AG08395 (cell line): ENCODE measurements at regions not wholly inside any gene's neighbourhood (a gene's known extent, or its start where the extent isn't known, plus 50 kb on each side); places are given as distances from the start of the nearest gene placed in this dataset.

Source experiments
- DNase-seq: peaks from one replicate; pipeline ENCODE4 v3.0.0; 2012; ENCODE audit warnings: mixed read lengths, low spot score

GRCh38 chr10:3426190-3426845 is 253.7 kb upstream of the PITRM1 start:
- DNase-seq = peak; percentile 62

DNA sequence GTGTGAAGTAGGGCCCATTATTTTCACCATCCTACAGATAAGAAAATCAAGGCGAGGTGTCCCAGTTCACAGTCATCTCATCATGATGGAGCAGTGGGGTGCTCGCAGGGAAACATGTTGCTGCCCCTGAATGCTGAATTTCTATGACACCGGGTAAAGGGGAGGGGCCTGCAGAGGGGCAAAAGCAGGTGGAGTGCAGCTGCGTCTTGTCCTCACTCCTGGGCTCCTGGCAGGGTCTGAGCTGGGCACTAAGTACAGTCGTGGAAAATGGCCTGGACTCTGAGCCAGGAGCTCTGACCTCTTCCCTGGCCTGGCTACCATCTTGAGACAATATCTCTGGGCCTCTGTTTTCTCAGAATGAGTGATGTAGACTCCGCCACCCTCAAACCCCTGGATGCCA is 253.1 kb upstream of the PITRM1 start:
- DNase-seq = no peak

GRCh38 chr10:3425261-3425660 is 252.7 kb upstream of the PITRM1 start:
- no peak for DNase-seq

DNA sequence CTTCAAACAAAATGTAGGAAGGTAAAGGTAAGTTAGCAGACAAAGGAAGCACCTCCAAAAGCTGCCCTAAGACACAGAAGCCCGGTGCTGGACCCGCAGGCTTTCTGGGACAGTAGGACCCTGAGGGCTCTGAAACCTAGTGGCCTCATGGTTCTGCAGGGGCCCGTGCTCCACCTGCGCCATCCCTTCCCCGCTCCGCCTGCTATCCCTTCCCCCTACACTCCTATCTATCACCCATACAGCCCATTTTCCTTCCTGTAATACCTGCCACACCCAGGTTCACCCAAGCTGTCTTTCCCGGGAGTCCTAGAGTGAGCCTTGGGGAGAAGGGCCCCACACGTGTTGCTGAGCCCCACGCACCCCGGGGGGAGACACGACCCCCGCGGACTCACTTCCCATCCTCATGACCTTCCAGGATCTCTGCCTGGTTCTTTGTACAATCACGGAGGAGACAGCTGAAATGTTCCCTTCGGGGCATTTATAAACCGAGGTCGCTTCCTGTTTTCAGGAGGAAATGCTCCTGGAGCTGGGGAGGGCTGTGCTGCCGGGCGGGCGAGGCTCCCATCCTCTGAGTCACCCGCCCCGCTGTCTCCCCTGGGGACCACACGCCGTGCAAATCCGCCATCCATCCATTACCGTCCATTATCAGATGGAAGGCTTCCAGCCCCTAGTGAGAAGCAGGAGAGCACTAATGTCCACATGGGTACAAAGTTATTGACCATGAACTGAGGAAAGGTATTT is 251.7 kb upstream of the PITRM1 start:
- no peak for DNase-seq

- no peak for DNase-seq
These were observed 250.8 kb upstream of the PITRM1 start for GRCh38 chr10:3423384-3423783.

DNA sequence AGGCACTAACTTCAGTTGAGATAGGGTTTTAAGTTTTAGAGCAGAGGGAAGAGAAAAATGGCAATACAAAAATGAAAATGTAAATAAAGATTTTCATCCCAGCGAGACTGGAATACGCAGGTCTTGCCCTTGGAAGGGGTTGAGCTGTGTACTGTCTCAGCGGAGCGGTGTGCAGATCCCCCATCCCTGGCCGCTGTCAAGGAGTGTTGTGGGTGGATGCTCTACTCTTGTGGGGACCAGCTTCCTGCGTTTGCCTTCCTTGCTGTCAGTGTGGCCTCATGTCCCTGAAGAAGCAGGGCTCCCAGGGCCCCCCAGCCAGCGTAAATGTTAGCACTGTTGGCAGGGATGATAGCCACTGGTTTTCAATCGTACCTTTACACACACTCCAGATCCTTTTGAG is 249.7 kb upstream of the PITRM1 start:
- DNase-seq = no peak

- DNase-seq = no peak
These were observed 249.1 kb upstream of the PITRM1 start for GRCh38 chr10:3421537-3422257.

- no peak for DNase-seq
These were observed 248.2 kb upstream of the PITRM1 start for GRCh38 chr10:3420527-3421469.

DNA sequence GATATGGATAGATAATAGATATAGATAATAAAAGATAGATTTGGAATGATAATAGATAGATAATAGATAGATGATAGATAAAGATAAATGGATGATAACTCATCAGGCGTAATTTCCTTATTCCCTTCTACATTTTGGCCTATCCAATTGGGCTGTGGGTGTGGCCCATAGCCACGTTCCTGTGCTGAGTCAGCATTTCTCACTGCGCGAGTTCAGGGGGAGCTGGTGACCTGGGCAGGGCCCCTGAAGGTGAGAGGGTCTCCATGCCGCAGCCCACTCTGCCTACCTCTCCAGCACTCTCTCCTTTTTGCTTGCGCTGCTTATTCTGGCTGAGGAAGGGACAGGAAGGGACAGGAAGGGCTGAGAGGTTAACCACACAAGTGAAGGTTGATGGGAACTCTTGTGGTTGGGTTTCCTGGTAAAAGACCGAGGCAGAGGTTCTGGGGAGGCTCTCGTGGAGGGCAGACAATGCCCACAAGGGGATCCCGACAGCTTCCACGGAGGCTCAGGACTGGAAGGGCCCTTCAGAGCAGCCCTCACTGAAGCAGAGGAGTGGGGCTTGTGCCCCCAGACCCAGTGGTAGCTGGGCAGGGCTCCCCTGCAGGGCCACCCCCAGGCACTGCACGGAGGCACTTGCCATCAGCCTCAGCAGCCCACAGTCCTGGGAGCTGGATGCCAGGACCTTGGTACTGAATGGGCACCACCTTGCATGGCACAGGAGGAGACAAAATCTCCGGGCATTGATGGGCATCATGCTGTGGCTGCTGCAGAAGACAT is 247.3 kb upstream of the PITRM1 start:
- no peak for DNase-seq

GRCh38 chr10:3418926-3419325 is 246.3 kb upstream of the PITRM1 start:
- DNase-seq = no peak

GRCh38 chr10:3418041-3418754 is 245.6 kb upstream of the PITRM1 start:
- DNase-seq = no peak

- no peak for DNase-seq
These were observed 244.5 kb upstream of the PITRM1 start for GRCh38 chr10:3417096-3417495.

- DNase-seq = no peak
These were observed 243.5 kb upstream of the PITRM1 start for GRCh38 chr10:3415878-3416605.

DNA sequence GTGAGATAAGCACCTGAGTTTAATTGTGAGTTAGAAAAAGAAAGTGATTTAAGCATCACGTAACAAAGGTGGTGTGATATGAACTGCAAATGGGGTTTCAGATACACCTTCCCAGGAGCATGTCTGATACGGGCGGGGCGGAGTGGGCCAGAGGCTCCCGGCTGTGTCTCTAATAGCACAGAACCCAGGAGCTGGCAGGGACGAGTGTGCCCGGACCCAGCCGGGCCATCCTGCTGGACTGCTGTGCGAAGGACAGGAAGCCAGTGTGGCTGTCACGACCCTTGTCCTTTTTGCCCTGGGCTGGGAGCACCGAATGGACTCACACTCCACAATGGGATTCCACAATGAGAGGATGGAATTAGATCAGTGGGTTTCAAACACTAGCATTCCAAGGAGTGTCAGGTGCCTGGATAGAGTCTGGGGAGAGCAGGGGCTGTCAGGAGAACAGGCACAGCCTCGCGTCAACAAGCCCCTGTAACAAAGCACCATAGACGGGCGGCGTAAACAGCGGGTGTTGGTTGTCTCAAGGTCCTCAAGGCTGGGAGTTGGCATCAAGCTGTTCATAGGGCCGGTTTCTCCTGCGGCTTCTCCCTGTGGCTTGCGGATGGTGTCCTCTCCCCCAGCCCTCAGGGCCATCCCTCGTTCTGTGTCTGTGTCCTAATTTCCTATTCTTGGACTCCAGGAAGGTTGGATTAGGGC is 242.6 kb upstream of the PITRM1 start:
- no peak for DNase-seq

GRCh38 chr10:3414667-3415023 is 242.1 kb upstream of the PITRM1 start:
- DNase-seq = no peak

GRCh38 chr10:3413937-3414666 is 241.5 kb upstream of the PITRM1 start:
- DNase-seq = no peak

DNA sequence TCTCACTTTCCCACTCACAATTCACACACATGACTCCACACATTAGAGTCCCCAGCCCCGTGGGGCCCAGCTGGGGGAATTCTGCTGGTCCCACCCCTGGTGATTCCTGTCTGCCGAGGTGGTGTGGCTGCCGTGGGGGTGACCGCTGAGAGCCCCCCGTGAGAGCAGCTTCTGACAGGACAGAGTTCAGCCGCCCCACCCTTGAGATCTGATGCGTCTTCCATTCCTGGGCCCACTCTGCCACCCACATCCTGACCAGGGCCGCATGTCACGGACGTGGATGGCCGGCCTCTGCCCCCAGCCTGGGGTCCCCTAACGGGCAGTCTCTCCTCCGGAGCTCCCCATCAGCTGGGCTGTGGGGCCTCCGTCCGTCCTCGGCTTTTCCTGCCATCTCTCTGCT is 240.1 kb upstream of the PITRM1 start:
- no peak for DNase-seq

GRCh38 chr10:3412071-3412582 is 239.5 kb upstream of the PITRM1 start:
- DNase-seq = no peak
